Neural cell (in vitro differentiated cells): ENCODE measurements at regions not wholly inside any gene's neighbourhood (a gene's known extent, or its start where the extent isn't known, plus 50 kb on each side); places are given as distances from the start of the nearest gene placed in this dataset.

ENCODE experiments used
- POLR2AphosphoS5 ChIP-seq: IDR thresholded peaks from 2 replicates; pipeline ENCODE4 v1.6.1; 2012
- TF ChIP-seq, protein P1 (sequence below): fragments of 450-650 bp; IDR thresholded peaks from 2 replicates; pipeline ENCODE4 v1.5.1; 2014; ENCODE audit warnings: antibody characterized with exemption, mild to moderate bottlenecking, moderate library complexity; ENCODE audit not compliant: poor library complexity, severe bottlenecking

DNA sequence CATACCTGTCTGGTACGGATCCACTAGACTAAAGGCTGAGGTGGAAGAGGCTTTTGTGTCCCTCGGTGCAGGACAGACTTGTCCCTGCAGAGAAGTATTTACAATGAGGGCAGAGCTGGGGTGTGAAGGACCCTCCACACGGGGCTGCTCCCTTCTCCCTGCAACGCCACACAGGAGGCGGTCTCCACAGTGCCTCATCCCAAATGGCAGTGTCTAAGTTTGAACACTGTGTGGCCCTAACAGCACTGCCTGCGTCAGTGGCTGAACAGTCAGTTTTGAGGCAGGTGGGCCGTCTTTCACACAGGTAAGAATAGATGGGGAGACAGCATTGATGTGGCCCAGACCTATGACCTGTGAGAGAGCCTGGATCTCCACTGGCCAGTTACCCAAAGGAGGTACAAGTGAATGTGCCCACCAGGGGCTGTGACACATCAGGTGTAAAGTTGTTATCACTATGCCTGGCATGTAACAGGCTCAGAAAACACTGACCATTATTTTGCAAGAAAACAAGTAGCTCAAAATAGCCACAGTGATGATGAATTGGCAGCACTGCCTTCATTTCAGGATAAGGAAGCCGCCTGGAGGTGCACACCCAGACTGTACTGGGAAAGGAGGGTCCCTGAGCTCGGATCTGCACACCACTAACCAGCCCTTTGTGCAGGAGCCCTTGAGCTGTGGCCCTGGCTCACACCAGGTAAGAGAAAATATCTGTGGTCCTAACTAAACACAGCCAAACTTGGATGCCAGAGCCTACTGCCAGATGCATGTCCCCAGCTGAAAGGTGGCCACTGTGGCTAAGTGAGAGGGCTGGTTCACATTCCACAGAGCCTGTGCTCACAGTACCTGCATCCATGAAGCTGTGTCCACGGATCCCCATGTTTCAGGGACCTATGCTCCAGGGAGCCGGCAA is 246.7 kb downstream of the DLL1 start:
- no peak for TF ChIP-seq POLR2AphosphoS5
- TF ChIP-seq, protein P1, sequence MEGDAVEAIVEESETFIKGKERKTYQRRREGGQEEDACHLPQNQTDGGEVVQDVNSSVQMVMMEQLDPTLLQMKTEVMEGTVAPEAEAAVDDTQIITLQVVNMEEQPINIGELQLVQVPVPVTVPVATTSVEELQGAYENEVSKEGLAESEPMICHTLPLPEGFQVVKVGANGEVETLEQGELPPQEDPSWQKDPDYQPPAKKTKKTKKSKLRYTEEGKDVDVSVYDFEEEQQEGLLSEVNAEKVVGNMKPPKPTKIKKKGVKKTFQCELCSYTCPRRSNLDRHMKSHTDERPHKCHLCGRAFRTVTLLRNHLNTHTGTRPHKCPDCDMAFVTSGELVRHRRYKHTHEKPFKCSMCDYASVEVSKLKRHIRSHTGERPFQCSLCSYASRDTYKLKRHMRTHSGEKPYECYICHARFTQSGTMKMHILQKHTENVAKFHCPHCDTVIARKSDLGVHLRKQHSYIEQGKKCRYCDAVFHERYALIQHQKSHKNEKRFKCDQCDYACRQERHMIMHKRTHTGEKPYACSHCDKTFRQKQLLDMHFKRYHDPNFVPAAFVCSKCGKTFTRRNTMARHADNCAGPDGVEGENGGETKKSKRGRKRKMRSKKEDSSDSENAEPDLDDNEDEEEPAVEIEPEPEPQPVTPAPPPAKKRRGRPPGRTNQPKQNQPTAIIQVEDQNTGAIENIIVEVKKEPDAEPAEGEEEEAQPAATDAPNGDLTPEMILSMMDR: no peak
